ENCODE measurements at regions not wholly inside any gene's neighbourhood (a gene's known extent, or its start where the extent isn't known, plus 50 kb on each side); places are given as distances from the start of the nearest gene placed in this dataset.

GRCh38 chr4:188624370-188624769, 485.1 kb downstream of the TRIML1 start:
- no peak for DNase-seq (ENCODE audit: low read depth)
- TF ChIP-seq CTCF (IDR thresholded peaks at IDR 0.05; ENCODE audit: control insufficient read depth, extremely low read depth, insufficient read depth), result no peak

GRCh38 chr4:188627892-188628291, 488.7 kb downstream of the TRIML1 start:
- no peak for TF ChIP-seq CTCF (IDR thresholded peaks at IDR 0.05; ENCODE audit: control insufficient read depth, extremely low read depth, insufficient read depth)
- H3K4me3 ChIP-seq (ENCODE audit: low read depth, low read length), result no peak overlapping the region
- no peak for DNase-seq (ENCODE audit: low read depth)

More at GRCh38 chr4:188624370-188624769, 485.1 kb downstream of the TRIML1 start:
- no peak overlapping the region for H3K4me3 ChIP-seq (ENCODE audit: low read depth, low read length)

GRCh38 chr4:188639479-188640100, 500.3 kb downstream of the TRIML1 start:
- H3K4me3 ChIP-seq (ENCODE audit: low read depth, low read length), result no peak overlapping the region
- no peak for DNase-seq (ENCODE audit: low read depth)
- no peak for TF ChIP-seq CTCF (IDR thresholded peaks at IDR 0.05; ENCODE audit: control insufficient read depth, extremely low read depth, insufficient read depth)

- TF ChIP-seq CTCF (IDR thresholded peaks at IDR 0.05; ENCODE audit: control insufficient read depth, extremely low read depth, insufficient read depth), result no peak
- DNase-seq (ENCODE audit: low read depth), result no peak
- H3K4me3 ChIP-seq (ENCODE audit: low read depth, low read length), result no peak overlapping the region
These were observed 508.7 kb downstream of the TRIML1 start for GRCh38 chr4:188647820-188648370.

GRCh38 chr4:188649635-188650034, 510.4 kb downstream of the TRIML1 start:
- TF ChIP-seq CTCF (IDR thresholded peaks at IDR 0.05; ENCODE audit: control insufficient read depth, extremely low read depth, insufficient read depth), result no peak
- no peak overlapping the region for H3K4me3 ChIP-seq (ENCODE audit: low read depth, low read length)
- no peak for DNase-seq (ENCODE audit: low read depth)

GRCh38 chr4:188650516-188650915, 511.3 kb downstream of the TRIML1 start:
- TF ChIP-seq CTCF (IDR thresholded peaks at IDR 0.05; ENCODE audit: control insufficient read depth, extremely low read depth, insufficient read depth), result no peak
- DNase-seq (ENCODE audit: low read depth), result no peak
- no peak overlapping the region for H3K4me3 ChIP-seq (ENCODE audit: low read depth, low read length)

GRCh38 chr4:188657365-188657764, 518.1 kb downstream of the TRIML1 start:
- no peak for TF ChIP-seq CTCF (IDR thresholded peaks at IDR 0.05; ENCODE audit: control insufficient read depth, extremely low read depth, insufficient read depth)
- no peak for DNase-seq (ENCODE audit: low read depth)
- no peak overlapping the region for H3K4me3 ChIP-seq (ENCODE audit: low read depth, low read length)
